GM18508 (cell line): ENCODE measurements at regions not wholly inside any gene's neighbourhood (a gene's known extent, or its start where the extent isn't known, plus 50 kb on each side); places are given as distances from the start of the nearest gene placed in this dataset.
"Not testable (repeated sequence)": the region's sequence is repeated elsewhere in the genome, so short reads cannot be mapped to it uniquely, and the experiment has no call there.

Experiments
- ATAC-seq: cut with Tn5 transposase; IDR thresholded peaks from one replicate; pipeline ENCODE4 v1.9.1; 2021; ENCODE audit warnings: moderate number of reproducible peaks; ENCODE audit not compliant: insufficient read depth, unreplicated experiment

- no peak for ATAC-seq
Observed at GRCh38 chr4:123621072-123621705, 224.6 kb downstream of the SPRY1 start.

GRCh38 chr4:123622572-123622971 is 226.0 kb downstream of the SPRY1 start:
- no peak for ATAC-seq

- no peak for ATAC-seq
Observed at GRCh38 chr4:123623611-123624010, 227.0 kb downstream of the SPRY1 start.

- ATAC-seq: no peak
Observed at GRCh38 chr4:123624959-123625358, 228.4 kb downstream of the SPRY1 start.

- no peak for ATAC-seq
Observed at GRCh38 chr4:123628288-123628687, 231.7 kb downstream of the SPRY1 start.

- ATAC-seq: no peak
Observed at GRCh38 chr4:123631786-123632692, 235.4 kb downstream of the SPRY1 start.

GRCh38 chr4:123632693-123633030 is 236.1 kb downstream of the SPRY1 start:
- no peak for ATAC-seq

- ATAC-seq: no peak
Observed at GRCh38 chr4:123638834-123639233, 242.2 kb downstream of the SPRY1 start.

- ATAC-seq: no peak
Observed at GRCh38 chr4:123640271-123640670, 243.7 kb downstream of the SPRY1 start.

GRCh38 chr4:123640824-123641223 is 244.2 kb downstream of the SPRY1 start:
- no peak for ATAC-seq

- no peak for ATAC-seq
Observed at GRCh38 chr4:123643691-123644090, 247.1 kb downstream of the SPRY1 start.

GRCh38 chr4:123649250-123649644 is 252.7 kb downstream of the SPRY1 start:
- ATAC-seq: peak; percentile 97

GRCh38 chr4:123649645-123650391 is 253.2 kb downstream of the SPRY1 start:
- ATAC-seq: peak; percentile 24

GRCh38 chr4:123651066-123651465 is 254.5 kb downstream of the SPRY1 start:
- ATAC-seq: no peak

GRCh38 chr4:123651536-123652180 is 255.1 kb downstream of the SPRY1 start:
- ATAC-seq: no peak

GRCh38 chr4:123652476-123652875 is 255.9 kb downstream of the SPRY1 start:
- no peak for ATAC-seq

GRCh38 chr4:123653236-123653635 is 256.6 kb downstream of the SPRY1 start:
- ATAC-seq: no peak

GRCh38 chr4:123656746-123657294 is 260.2 kb downstream of the SPRY1 start:
- ATAC-seq: not testable (repeated sequence)

- not testable (repeated sequence) for ATAC-seq
Observed at GRCh38 chr4:123657606-123658005, 261.0 kb downstream of the SPRY1 start.

GRCh38 chr4:123659262-123659661 is 262.7 kb downstream of the SPRY1 start:
- ATAC-seq: no peak
